ENCODE measurements at regions not wholly inside any gene's neighbourhood (a gene's known extent, or its start where the extent isn't known, plus 50 kb on each side); places are given as distances from the start of the nearest gene placed in this dataset.

- Mint-ChIP-seq H3K9me3 (no peaks in the 10 kb centered on the region), H3K4me1 (ENCODE audit: low read depth) (peaks cover 14% of the 10 kb centered on the region), H3K4me3 (no peak overlapping the region), H3K27me3 (peaks cover under 1% of the 10 kb centered on the region), H3K27ac (no peak overlapping the region), H3K36me3 (ENCODE audit: low read depth) (no peaks in the 10 kb centered on the region)
- DNase-seq = no peak
Observed at GRCh38 chr18:25813110-25813509, 277.3 kb downstream of the SS18 start.

- Mint-ChIP-seq H3K36me3 (ENCODE audit: low read depth) (no peaks in the 10 kb centered on the region), H3K4me1 (ENCODE audit: low read depth) (peaks cover 14% of the 10 kb centered on the region), H3K27me3 (no peaks in the 10 kb centered on the region), H3K27ac (no peak overlapping the region), H3K4me3 (no peak overlapping the region), H3K9me3 (no peaks in the 10 kb centered on the region)
- DNase-seq = no peak
Observed at GRCh38 chr18:25810736-25811135, 279.7 kb downstream of the SS18 start.

- Mint-ChIP-seq H3K9me3 (no peaks in the 10 kb centered on the region), H3K27ac (no peak overlapping the region), H3K27me3 (no peaks in the 10 kb centered on the region), H3K4me1 (ENCODE audit: low read depth) (no peaks in the 10 kb centered on the region), H3K4me3 (no peak overlapping the region), H3K36me3 (ENCODE audit: low read depth) (no peaks in the 10 kb centered on the region)
- no peak for DNase-seq
Observed at GRCh38 chr18:25805939-25806338, 284.5 kb downstream of the SS18 start.

- no peak for DNase-seq
- Mint-ChIP-seq H3K36me3 (ENCODE audit: low read depth) (no peaks in the 10 kb centered on the region), H3K27ac (no peak overlapping the region), H3K27me3 (no peaks in the 10 kb centered on the region), H3K9me3 (no peaks in the 10 kb centered on the region), H3K4me3 (no peak overlapping the region), H3K4me1 (ENCODE audit: low read depth) (no peaks in the 10 kb centered on the region)
Observed at GRCh38 chr18:25805323-25805722, 285.1 kb downstream of the SS18 start.

- Mint-ChIP-seq H3K27ac (no peak overlapping the region), H3K4me1 (ENCODE audit: low read depth) (no peaks in the 10 kb centered on the region), H3K4me3 (no peak overlapping the region), H3K9me3 (no peaks in the 10 kb centered on the region), H3K36me3 (ENCODE audit: low read depth) (no peaks in the 10 kb centered on the region), H3K27me3 (no peaks in the 10 kb centered on the region)
- DNase-seq = no peak
Observed at GRCh38 chr18:25799231-25799630, 291.2 kb downstream of the SS18 start.

- Mint-ChIP-seq H3K4me3 (no peak overlapping the region), H3K4me1 (ENCODE audit: low read depth) (no peaks in the 10 kb centered on the region), H3K27ac (no peak overlapping the region), H3K9me3 (no peaks in the 10 kb centered on the region), H3K27me3 (no peaks in the 10 kb centered on the region), H3K36me3 (ENCODE audit: low read depth) (no peaks in the 10 kb centered on the region)
- no peak for DNase-seq
Observed at GRCh38 chr18:25798046-25798445, 292.4 kb downstream of the SS18 start.

GRCh38 chr18:25795213-25795612 is 295.2 kb downstream of the SS18 start:
- Mint-ChIP-seq H3K36me3 (ENCODE audit: low read depth) (no peaks in the 10 kb centered on the region), H3K9me3 (no peaks in the 10 kb centered on the region), H3K4me3 (no peak overlapping the region), H3K27me3 (no peaks in the 10 kb centered on the region), H3K27ac (no peak overlapping the region), H3K4me1 (ENCODE audit: low read depth) (no peaks in the 10 kb centered on the region)
- DNase-seq = no peak

GRCh38 chr18:25787276-25787675 is 303.1 kb downstream of the SS18 start:
- Mint-ChIP-seq H3K9me3 (no peaks in the 10 kb centered on the region), H3K27ac (no peak overlapping the region), H3K36me3 (ENCODE audit: low read depth) (no peaks in the 10 kb centered on the region), H3K4me3 (no peak overlapping the region), H3K4me1 (ENCODE audit: low read depth) (no peaks in the 10 kb centered on the region), H3K27me3 (peaks cover 3% of the 10 kb centered on the region)
- DNase-seq = no peak

- no peak overlapping the region for H3K27ac Mint-ChIP-seq
Observed at GRCh38 chr18:25786758-25787157, 303.7 kb downstream of the SS18 start.

GRCh38 chr18:25780105-25780504 is 310.3 kb downstream of the SS18 start:
- Mint-ChIP-seq H3K27me3 (peaks cover 3% of the 10 kb centered on the region), H3K36me3 (ENCODE audit: low read depth) (no peaks in the 10 kb centered on the region), H3K27ac (no peak overlapping the region), H3K4me3 (no peak overlapping the region), H3K4me1 (ENCODE audit: low read depth) (no peaks in the 10 kb centered on the region), H3K9me3 (no peaks in the 10 kb centered on the region)
- DNase-seq = no peak

More at GRCh38 chr18:25786758-25787157, 303.7 kb downstream of the SS18 start:
- no peak for DNase-seq
- no peaks in the 10 kb centered on the region for H3K9me3 Mint-ChIP-seq
- peaks cover 3% of the 10 kb centered on the region for H3K27me3 Mint-ChIP-seq
- H3K4me1 Mint-ChIP-seq (ENCODE audit: low read depth) = no peaks in the 10 kb centered on the region
- H3K36me3 Mint-ChIP-seq (ENCODE audit: low read depth) = no peaks in the 10 kb centered on the region
- no peak overlapping the region for H3K4me3 Mint-ChIP-seq

- H3K27me3 Mint-ChIP-seq = peaks cover 15% of the 10 kb centered on the region
- no peak overlapping the region for H3K4me3 Mint-ChIP-seq
- no peak for DNase-seq
- no peaks in the 10 kb centered on the region for H3K4me1 Mint-ChIP-seq (ENCODE audit: low read depth)
- no peak overlapping the region for H3K27ac Mint-ChIP-seq
- H3K36me3 Mint-ChIP-seq (ENCODE audit: low read depth) = no peaks in the 10 kb centered on the region
- no peaks in the 10 kb centered on the region for H3K9me3 Mint-ChIP-seq
Observed at GRCh38 chr18:25771796-25772195, 318.6 kb downstream of the SS18 start.

- DNase-seq = no peak
- Mint-ChIP-seq H3K9me3 (no peaks in the 10 kb centered on the region), H3K4me3 (no peak overlapping the region), H3K27ac (no peak overlapping the region), H3K27me3 (peaks cover 10% of the 10 kb centered on the region), H3K36me3 (ENCODE audit: low read depth) (no peaks in the 10 kb centered on the region), H3K4me1 (ENCODE audit: low read depth) (no peaks in the 10 kb centered on the region)
Observed at GRCh38 chr18:25764777-25765176, 325.6 kb downstream of the SS18 start.

GRCh38 chr18:25759111-25759510 is 331.3 kb downstream of the SS18 start:
- Mint-ChIP-seq H3K9me3 (no peaks in the 10 kb centered on the region), H3K27me3 (peaks cover 5% of the 10 kb centered on the region), H3K27ac (no peak overlapping the region), H3K4me3 (no peak overlapping the region), H3K4me1 (ENCODE audit: low read depth) (no peaks in the 10 kb centered on the region), H3K36me3 (ENCODE audit: low read depth) (no peaks in the 10 kb centered on the region)
- no peak for DNase-seq

- Mint-ChIP-seq H3K36me3 (ENCODE audit: low read depth) (no peaks in the 10 kb centered on the region), H3K27ac (no peak overlapping the region), H3K4me3 (no peak overlapping the region), H3K9me3 (peaks cover 10% of the 10 kb centered on the region), H3K27me3 (peaks cover 12% of the 10 kb centered on the region), H3K4me1 (ENCODE audit: low read depth) (no peaks in the 10 kb centered on the region)
- DNase-seq = no peak
Observed at GRCh38 chr18:25743646-25744151, 346.7 kb downstream of the SS18 start.

GRCh38 chr18:25739376-25739775 is 351.0 kb downstream of the SS18 start:
- H3K27ac Mint-ChIP-seq = no peak overlapping the region
- H3K9me3 Mint-ChIP-seq = no peaks in the 10 kb centered on the region
- no peaks in the 10 kb centered on the region for H3K36me3 Mint-ChIP-seq (ENCODE audit: low read depth)
- H3K4me1 Mint-ChIP-seq (ENCODE audit: low read depth) = no peaks in the 10 kb centered on the region
- H3K4me3 Mint-ChIP-seq = no peak overlapping the region
- H3K27me3 Mint-ChIP-seq = peaks cover 10% of the 10 kb centered on the region
- DNase-seq = no peak

- H3K27ac Mint-ChIP-seq = no peak overlapping the region
- H3K36me3 Mint-ChIP-seq (ENCODE audit: low read depth) = no peaks in the 10 kb centered on the region
- H3K4me1 Mint-ChIP-seq (ENCODE audit: low read depth) = no peaks in the 10 kb centered on the region
- no peak for DNase-seq
- no peak overlapping the region for H3K4me3 Mint-ChIP-seq
- H3K27me3 Mint-ChIP-seq = peaks cover 10% of the 10 kb centered on the region
- H3K9me3 Mint-ChIP-seq = no peaks in the 10 kb centered on the region
Observed at GRCh38 chr18:25737710-25738311, 352.6 kb downstream of the SS18 start.

All from activated T-cell treated with anti-CD3 and anti-CD28 coated beads, Interleukin-2, amount 50 U/mL, for 24 hours (primary cell).